ACC112 (cell line): ENCODE measurements at regions not wholly inside any gene's neighbourhood (a gene's known extent, or its start where the extent isn't known, plus 50 kb on each side); places are given as distances from the start of the nearest gene placed in this dataset.
"Not testable (repeated sequence)": the region's sequence is repeated elsewhere in the genome, so short reads cannot be mapped to it uniquely, and the experiment has no call there.

Source experiments
- H2AFZ ChIP-seq: fragments of 200-600 bp; sonication (generic); one replicate; pipeline ENCODE4 v1.6.0; 2017; ENCODE audit warnings: antibody characterized with exemption, low read length; ENCODE audit not compliant: unreplicated experiment
- H3K27ac ChIP-seq: fragments of 200-600 bp; sonication (generic); 2 replicates; pipeline ENCODE4 v1.5.1; 2014; ENCODE audit warnings: low read depth, mild to moderate bottlenecking, antibody characterized with exemption, low read length, moderate library complexity
- H3K27me3 ChIP-seq: fragments of 200-600 bp; sonication (generic); 2 replicates; pipeline ENCODE4 v1.6.1; 2014; ENCODE audit warnings: mild to moderate bottlenecking, antibody characterized with exemption, low read length, moderate library complexity, mixed read lengths; ENCODE audit not compliant: insufficient read depth
- H3K36me3 ChIP-seq: fragments of 200-600 bp; sonication (generic); 2 replicates; pipeline ENCODE4 v1.6.1; 2016; ENCODE audit warnings: mild to moderate bottlenecking, antibody characterized with exemption, low read length, moderate library complexity, mixed read lengths; ENCODE audit not compliant: insufficient read depth
- H3K4me1 ChIP-seq: fragments of 200-600 bp; sonication (generic); one replicate; pipeline ENCODE4 v1.6.1; 2016; ENCODE audit warnings: low read length, mixed read lengths; ENCODE audit not compliant: insufficient read depth, unreplicated experiment, control insufficient read depth
- H3K4me3 ChIP-seq: fragments of 200-600 bp; sonication (generic); 2 replicates; pipeline ENCODE4 v1.5.1; 2014; ENCODE audit warnings: mild to moderate bottlenecking, low read depth, low read length
- H3K79me2 ChIP-seq: fragments of 200-600 bp; sonication (generic); one replicate; pipeline ENCODE4 v1.6.0; 2016; ENCODE audit warnings: low read length; ENCODE audit not compliant: control insufficient read depth, unreplicated experiment, insufficient read depth

DNA sequence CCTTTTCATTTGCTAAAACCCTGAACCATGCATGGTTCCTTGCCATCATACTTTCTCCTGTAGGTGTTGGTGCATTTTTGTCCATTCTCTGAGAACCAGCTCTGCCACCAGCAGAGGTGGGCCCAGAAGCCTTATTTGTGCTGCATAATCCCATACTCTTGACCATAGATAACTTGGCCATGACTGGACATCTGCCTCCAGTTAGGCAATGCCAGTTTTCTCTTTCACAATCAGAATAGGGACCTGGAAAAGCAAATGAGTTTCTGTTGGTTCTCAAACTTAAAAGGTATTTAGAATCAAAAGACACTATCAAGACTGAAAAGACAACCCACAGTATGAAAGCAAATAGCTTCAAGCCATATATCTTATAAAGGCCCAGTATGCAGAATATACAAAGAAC lies 167.3 kb downstream of the MAIP1 start:
- H3K4me1 ChIP-seq = no peaks in the 10 kb centered on the region
- no peak overlapping the region for H3K4me3 ChIP-seq
- H3K79me2 ChIP-seq = no peaks in the 10 kb centered on the region
- H3K36me3 ChIP-seq = no peaks in the 10 kb centered on the region
- H3K27ac ChIP-seq = no peak overlapping the region
- H3K27me3 ChIP-seq = peaks cover 15% of the 10 kb centered on the region
- no peak overlapping the region for H2AFZ ChIP-seq

DNA sequence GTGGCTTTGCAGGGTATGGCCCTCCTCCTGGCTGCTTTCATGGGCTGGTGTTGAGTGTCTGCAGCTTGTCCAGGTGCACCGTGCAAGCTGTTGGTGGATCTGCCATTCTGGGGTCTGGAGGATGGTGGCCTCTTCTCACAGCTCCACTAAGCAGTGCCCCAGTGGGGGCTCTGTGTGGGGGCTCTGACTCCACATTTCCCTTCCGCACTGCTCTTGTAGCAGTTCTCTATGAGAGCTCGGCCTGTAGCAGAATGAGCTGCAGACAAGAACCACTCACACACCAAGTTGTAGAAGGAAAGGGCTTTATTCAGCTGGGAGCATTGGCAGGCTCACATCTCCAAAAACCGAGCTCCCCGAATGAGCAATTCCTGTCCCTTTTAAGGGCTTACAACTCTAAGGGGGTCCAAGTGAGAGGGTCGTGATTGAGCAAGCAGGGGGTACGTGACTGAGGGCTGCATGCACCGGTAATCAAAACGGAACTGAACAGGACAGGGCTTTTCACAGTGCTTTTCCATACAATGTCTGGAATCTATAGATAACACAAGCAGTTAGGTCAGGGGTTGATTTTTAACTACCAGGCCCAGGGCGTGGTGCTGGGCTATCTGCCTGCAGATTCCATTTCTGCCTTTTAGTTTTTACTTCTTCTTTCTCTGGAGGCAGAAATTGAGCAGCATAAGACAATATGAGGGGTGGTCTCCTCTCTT lies 169.4 kb downstream of the MAIP1 start:
- not testable (repeated sequence) for H3K27me3 ChIP-seq, H3K36me3 ChIP-seq, H3K27ac ChIP-seq, H3K4me3 ChIP-seq, H3K79me2 ChIP-seq, H2AFZ ChIP-seq, H3K4me1 ChIP-seq

DNA sequence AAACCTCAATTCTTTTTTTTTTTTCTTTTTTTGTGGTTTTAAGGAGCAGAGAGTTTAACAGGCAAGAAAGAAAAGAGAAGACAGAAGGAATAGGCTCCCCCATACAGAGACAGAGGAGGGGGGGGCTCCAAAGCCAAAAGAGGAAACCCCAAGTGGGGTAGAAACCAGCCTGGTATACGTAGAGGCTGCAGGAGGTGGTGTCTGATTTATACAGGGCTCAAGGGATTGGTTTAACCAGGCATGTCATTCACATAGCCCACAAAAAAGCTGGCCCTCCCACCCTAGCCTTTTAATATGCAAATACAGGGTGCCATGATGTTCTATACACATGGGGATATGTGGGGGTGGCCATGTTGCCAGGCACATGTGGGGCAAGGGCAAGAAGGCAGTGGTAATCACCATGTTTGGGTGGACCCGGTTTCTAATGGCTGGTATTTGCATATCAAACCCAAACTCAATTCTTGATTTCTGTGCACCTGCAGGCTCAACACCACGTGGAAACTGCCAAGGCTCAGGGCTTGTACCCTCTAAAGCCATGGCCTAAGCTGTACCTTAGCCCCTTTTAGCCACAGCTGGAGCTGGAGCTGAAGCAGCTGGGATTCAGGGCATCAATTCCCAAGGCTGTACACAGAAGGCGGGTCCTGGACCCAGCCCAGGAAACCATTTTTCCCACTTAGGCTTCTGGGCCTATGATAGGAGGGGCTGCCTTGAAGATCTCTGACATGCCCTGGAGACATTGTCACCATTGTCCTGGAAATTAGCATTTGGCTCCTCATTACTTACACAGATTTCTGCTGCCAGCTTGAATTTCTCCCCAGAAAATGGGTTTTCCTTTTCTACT lies 170.3 kb downstream of the MAIP1 start:
- Histone ChIP-seq H3K27ac (no peak overlapping the region), H3K4me1 (no peaks in the 10 kb centered on the region), H3K36me3 (no peaks in the 10 kb centered on the region), H2AFZ (no peak overlapping the region), H3K27me3 (no peaks in the 10 kb centered on the region; the same call in 1 of the 2 replicates), H3K79me2 (no peaks in the 10 kb centered on the region), H3K4me3 (no peak overlapping the region)

DNA sequence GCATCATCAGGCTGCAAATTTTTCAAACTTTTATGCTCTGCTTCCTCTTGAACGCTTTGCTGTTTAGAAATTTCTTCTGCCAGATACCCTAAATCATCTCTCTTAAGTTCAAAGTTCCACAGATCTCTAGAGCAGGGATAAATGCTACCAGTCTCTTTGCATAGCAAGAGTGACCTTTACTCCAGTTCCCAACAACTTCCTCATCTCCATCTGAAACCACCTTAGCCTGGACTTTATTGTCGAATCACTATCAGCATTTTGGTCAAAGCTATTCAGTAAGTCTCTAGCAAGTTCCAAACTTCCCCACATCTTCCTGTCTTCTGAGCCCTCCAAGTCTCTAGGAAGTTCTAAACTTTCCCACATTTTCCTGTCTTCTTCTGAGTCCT lies 170.9 kb downstream of the MAIP1 start:
- not testable (repeated sequence) for H3K79me2 ChIP-seq, H3K36me3 ChIP-seq, H3K27ac ChIP-seq, H3K4me3 ChIP-seq, H3K27me3 ChIP-seq, H2AFZ ChIP-seq, H3K4me1 ChIP-seq

DNA sequence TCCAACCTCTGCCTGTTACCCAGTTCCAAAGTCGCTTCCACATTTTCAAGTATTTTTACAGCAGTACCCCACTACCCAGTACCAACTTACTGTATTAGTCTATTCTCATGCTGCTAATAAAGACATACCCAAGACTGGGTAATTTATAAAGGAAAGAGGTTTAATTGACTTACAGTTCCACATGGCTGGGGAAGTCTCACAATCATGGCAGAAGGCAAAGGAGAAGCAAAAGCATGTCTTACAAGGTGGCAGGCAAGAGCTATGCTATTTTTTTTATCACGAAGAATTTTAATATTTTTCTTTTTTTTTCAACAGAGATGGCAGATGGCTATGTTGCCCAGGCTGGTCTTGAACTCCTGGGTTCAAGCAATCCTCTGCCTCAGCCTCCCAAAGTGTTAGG lies 171.3 kb downstream of the MAIP1 start:
- H3K27ac ChIP-seq, H2AFZ ChIP-seq, H3K4me3 ChIP-seq, H3K4me1 ChIP-seq, H3K79me2 ChIP-seq, H3K36me3 ChIP-seq, H3K27me3 ChIP-seq: not testable (repeated sequence)

DNA sequence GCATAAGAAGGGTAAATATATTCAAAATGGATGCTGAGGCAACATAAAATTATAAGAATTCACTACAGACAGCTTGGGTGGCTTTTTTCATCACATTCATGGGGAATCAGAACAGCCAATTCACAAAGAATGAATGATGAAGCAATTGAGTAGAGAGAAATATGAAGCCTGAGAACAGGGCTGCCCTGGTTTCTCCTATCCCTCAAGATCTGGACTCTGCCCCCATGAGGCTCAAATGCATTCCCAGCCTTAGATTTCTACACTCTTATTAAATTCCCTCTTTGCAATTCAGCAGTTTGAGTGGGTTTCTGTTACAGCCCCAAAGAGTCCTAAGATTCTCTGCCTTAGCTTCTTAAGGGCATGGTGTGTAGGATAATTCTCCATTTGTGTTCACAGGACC lies 172.5 kb downstream of the MAIP1 start:
- H3K79me2 ChIP-seq = no peaks in the 10 kb centered on the region
- H3K27me3 ChIP-seq = no peaks in the 10 kb centered on the region
- H3K4me3 ChIP-seq = no peak overlapping the region
- no peak overlapping the region for H3K27ac ChIP-seq
- H3K36me3 ChIP-seq = no peaks in the 10 kb centered on the region
- H2AFZ ChIP-seq = no peak overlapping the region
- H3K4me1 ChIP-seq = no peaks in the 10 kb centered on the region

DNA sequence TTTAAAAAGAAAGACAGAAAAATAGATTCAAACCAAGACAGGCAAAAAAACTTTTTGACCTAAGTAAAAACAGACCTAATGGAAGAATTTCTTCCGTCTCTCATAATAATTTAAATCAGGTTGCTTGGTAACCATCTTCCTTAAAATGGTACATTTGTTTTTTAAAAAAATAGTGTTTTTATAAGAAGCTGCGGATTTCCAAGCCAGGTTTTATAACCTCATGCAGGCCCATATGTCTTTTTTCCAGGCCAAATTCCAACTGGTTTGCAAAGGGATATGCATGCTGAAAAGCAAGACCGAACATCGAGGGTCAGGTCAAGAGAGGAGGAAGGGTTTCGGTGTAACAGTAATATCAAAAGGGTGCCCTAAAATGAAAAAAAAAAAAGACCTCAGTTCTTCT lies 172.9 kb downstream of the MAIP1 start:
- Histone ChIP-seq H3K27ac (no peak overlapping the region), H3K36me3 (no peaks in the 10 kb centered on the region), H3K27me3 (no peaks in the 10 kb centered on the region), H3K79me2 (no peaks in the 10 kb centered on the region), H3K4me3 (no peak overlapping the region), H2AFZ (no peak overlapping the region), H3K4me1 (no peaks in the 10 kb centered on the region)

DNA sequence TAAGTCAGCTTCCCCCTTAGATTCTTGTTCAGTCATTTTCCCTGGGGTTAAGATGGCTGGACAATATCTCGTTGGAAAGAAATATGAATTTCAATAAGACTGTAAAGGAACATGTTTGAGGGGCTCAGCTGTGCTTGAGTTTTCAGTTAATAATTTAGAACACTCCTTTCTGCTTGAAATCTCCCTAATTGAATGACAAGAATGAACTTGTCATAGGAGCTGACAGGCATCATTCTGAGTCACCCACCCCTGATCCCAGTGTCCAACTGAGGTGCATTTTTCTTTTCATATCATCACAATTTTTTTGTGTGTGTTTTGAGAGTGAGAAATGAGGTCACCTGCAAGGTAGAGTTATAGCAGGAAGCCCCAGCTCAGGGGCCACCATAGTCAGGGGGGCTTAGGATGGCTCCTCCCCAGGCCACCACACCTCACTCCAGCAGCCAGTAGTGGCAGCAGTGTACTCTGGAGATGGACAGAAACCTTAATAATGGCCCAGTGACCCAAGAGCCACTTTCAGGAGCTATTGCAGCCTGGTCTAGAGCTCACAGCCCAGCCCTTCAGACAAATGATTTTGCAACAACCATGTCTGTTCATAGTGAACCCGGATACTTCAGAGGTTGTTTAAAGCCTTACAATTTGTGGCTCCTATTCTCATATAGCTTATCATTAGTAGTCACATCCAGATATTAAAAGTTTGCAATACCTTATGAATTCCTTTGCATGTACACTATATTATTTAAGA lies 174.5 kb downstream of the MAIP1 start:
- no peak overlapping the region for H3K4me3 ChIP-seq
- no peak overlapping the region for H2AFZ ChIP-seq
- H3K27me3 ChIP-seq = no peaks in the 10 kb centered on the region
- H3K27ac ChIP-seq = no peak overlapping the region
- H3K79me2 ChIP-seq = no peaks in the 10 kb centered on the region
- H3K4me1 ChIP-seq = no peaks in the 10 kb centered on the region
- H3K36me3 ChIP-seq = no peaks in the 10 kb centered on the region

DNA sequence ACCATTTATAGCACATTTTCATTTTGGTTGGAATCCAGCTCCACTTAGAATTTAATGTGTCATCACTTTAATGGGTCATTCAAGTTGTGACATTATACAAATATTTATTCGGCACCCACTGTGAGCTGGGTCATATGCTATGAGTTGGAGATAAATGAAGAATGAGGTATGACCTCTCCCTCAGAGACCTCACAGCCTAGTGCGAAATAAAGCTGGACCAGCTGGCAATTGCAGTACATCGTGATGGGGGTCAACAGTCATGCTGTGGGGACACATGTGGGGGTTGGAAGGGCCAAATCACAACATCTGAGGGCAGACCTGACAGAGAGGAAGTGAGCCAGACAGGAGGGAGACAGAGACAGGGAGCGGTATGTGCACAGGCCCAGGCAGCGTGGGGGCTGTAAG lies 175.4 kb downstream of the MAIP1 start:
- H3K36me3 ChIP-seq = no peaks in the 10 kb centered on the region
- H3K27ac ChIP-seq = no peak overlapping the region
- no peak overlapping the region for H2AFZ ChIP-seq
- no peaks in the 10 kb centered on the region for H3K79me2 ChIP-seq
- no peaks in the 10 kb centered on the region for H3K4me1 ChIP-seq
- H3K27me3 ChIP-seq = no peaks in the 10 kb centered on the region
- no peak overlapping the region for H3K4me3 ChIP-seq

DNA sequence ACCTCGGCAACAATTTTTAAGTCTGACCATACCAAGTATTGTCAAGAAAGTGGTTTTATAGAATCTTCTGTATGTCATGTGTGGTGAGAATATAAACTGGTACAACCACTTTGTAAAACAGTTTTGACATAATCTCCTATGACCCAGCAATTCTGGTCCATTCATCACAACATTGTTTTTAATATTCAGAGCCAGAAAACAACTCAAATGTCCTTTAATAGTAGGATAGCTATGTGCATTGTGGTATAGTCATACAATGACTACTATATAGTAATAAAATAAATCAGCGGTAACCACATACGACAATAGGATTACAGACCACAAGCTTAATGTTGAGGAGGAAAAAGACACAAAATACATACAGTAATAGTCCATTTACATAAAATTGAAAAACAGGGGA lies 175.2 kb upstream of the SPATS2L start:
- H3K27me3 ChIP-seq = no peaks in the 10 kb centered on the region
- H2AFZ ChIP-seq = no peak overlapping the region
- H3K27ac ChIP-seq = no peak overlapping the region
- no peak overlapping the region for H3K4me3 ChIP-seq
- no peaks in the 10 kb centered on the region for H3K36me3 ChIP-seq
- no peaks in the 10 kb centered on the region for H3K4me1 ChIP-seq
- no peaks in the 10 kb centered on the region for H3K79me2 ChIP-seq
